ENCODE measurements at regions not wholly inside any gene's neighbourhood (a gene's known extent, or its start where the extent isn't known, plus 50 kb on each side); places are given as distances from the start of the nearest gene placed in this dataset.

DNA sequence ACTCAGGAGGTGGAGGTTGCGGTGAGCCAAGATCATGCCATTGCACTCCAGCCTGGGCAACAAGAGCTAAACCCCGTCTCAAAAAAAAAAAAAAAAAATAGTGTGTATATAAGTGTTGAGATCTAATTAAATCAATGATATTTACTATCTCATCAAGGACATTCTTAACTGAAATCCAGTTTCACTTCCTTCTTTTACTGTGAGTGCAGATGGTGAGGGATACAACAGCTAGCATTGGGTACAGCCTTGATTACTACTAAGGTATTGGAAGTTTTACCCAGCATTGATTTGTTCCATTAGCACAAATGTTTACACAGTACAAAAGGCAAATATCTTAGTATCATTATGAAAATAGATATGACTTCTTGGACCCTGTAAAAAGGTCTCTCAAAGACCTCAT, 546.6 kb downstream of the KCTD12 start:
- H3K4me3 ChIP-seq (ENCODE audit: low read depth, low read length), result no peak overlapping the region
- TF ChIP-seq, protein P1, sequence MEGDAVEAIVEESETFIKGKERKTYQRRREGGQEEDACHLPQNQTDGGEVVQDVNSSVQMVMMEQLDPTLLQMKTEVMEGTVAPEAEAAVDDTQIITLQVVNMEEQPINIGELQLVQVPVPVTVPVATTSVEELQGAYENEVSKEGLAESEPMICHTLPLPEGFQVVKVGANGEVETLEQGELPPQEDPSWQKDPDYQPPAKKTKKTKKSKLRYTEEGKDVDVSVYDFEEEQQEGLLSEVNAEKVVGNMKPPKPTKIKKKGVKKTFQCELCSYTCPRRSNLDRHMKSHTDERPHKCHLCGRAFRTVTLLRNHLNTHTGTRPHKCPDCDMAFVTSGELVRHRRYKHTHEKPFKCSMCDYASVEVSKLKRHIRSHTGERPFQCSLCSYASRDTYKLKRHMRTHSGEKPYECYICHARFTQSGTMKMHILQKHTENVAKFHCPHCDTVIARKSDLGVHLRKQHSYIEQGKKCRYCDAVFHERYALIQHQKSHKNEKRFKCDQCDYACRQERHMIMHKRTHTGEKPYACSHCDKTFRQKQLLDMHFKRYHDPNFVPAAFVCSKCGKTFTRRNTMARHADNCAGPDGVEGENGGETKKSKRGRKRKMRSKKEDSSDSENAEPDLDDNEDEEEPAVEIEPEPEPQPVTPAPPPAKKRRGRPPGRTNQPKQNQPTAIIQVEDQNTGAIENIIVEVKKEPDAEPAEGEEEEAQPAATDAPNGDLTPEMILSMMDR (IDR thresholded peaks at IDR 0.05; ENCODE audit: insufficient read depth, low read length, missing control alignments), result no peak
- DNase-seq (ENCODE audit: low read depth, low spot score), result no peak
- ChIA-PET CTCF (no interaction called here), POLR2A (no interaction called here)

DNA sequence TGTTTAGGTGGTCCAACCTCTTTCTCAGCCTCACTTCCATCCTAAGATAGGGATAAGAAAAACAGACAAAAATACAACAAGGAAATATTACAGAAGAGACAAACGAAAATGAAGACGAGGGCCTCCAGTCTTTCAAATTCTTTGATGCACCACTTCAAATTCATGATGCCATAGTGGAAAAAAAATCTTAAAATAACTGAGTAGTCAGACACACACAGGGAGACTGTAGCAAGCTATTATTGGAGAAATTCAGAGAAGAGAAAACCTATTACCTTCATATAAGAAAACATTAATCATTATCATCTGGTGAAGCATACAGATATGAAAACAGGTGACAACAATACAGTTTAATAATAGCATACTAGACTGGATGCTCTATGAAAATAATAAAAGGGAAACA, 548.2 kb downstream of the KCTD12 start:
- TF ChIP-seq, protein P1 (IDR thresholded peaks at IDR 0.05; ENCODE audit: insufficient read depth, low read length, missing control alignments), result no peak
- no peak overlapping the region for H3K4me3 ChIP-seq (ENCODE audit: low read depth, low read length)
- ChIA-PET POLR2A (no interaction called here), CTCF (no interaction called here)
- DNase-seq (ENCODE audit: low read depth, low spot score), result no peak

DNA sequence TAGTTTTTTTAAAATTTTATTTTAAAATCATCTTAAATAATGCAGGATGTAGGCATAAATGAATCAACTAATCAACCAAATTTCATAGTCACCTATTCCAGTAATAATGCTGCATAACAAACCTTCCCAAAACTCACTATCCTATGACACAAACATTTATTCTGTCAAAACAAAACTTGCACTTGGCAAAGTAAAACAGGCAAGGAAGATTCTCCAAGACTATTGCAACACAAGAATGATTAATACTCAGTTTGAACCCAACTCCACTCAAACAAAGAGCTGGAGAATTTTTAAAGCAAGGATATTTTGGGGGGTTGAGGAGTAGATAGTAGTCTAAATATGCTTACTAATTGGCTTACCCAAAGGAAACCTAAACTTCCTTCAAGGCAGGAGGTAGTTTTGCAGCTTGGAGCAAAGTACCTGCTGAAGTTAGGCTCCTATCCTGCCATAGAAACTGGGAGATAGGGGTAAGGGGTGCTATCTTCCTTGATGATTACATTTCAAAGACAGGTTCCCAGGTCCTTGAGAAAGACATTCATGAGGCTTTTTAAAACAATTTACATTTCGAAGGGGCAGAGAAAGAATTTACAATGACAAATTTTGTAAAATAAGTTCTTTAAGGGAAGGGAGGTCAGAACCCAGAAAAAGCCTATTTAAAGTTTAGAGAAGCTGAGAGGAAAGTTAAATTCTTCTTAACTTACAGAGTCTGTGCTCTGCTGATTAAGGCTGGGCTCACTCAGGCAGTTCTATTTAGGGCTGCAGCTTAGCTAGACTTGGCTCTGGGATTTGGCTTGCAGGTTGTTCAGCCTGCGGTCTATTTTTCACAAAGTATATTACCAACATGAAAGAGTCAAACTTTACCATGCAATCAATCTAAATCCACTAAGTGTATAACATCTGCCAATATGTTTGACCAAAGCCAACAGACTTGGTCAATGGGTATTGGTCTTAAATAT, 549.0 kb downstream of the KCTD12 start:
- TF ChIP-seq, protein P1 (IDR thresholded peaks at IDR 0.05; ENCODE audit: insufficient read depth, low read length, missing control alignments), result no peak
- DNase-seq (ENCODE audit: low read depth, low spot score), result no peak
- ChIA-PET CTCF (no interaction called here), POLR2A (no interaction called here)
- H3K4me3 ChIP-seq (ENCODE audit: low read depth, low read length), result no peak overlapping the region

DNA sequence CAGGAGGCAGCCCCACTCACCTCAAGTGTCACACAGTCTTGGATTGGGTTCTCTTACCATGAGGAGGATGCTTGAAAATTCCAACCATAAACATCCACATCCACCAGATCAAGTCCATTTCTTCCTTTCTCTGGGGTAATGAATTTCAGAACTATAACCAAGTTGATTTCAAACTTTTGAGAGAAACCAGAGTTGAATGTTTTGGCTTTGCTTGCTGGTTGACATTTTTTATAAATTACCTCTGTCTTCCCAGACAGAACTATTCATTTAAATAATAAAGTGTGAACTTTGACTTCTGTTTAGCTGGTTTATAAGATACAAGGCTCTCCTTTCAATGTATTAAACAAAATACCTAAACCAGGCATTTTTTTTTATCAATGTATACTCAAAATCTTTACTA, 550.7 kb downstream of the KCTD12 start:
- TF ChIP-seq, protein P1 (IDR thresholded peaks at IDR 0.05; ENCODE audit: insufficient read depth, low read length, missing control alignments), result no peak
- ChIA-PET POLR2A (no interaction called here), CTCF (no interaction called here)
- DNase-seq (ENCODE audit: low read depth, low spot score), result no peak
- no peak overlapping the region for H3K4me3 ChIP-seq (ENCODE audit: low read depth, low read length)

DNA sequence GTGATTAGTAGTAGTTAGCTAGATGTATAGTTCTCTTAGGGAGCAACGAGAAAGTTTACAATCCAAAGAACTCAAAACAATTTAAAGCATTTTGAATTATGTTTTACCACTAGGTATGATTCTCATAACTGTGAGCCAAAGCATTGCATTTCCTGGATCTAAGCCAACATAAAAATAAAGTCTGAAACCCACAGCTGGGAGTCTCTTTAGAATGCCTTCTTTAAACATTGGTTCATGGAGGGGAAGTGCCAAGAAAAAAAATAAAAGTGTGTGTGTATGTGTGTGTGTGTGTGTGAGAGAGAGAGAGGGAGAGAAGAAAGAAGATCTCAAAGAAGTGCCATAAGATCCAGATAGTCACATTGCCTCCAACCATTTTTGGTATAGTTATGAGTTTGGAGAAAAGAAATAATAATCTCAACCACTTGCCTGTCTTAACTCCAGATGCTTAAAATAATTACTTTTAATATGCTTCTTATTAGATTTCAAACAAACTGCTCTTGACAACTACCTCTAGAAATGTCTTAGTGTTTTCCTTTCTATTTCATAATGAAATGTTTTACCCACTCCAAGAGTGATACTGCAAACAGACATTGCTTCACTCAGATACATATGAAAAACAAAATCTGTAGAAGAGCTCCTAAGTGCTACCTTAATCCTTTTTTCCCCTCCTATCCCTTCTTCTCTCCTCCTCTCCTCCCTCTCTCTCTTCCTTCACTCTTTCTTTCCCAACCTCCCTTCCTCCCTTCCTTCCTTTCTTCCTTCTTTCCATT, 554.1 kb downstream of the KCTD12 start:
- TF ChIP-seq, protein P1 (IDR thresholded peaks at IDR 0.05; ENCODE audit: insufficient read depth, low read length, missing control alignments), result no peak
- POLR2A ChIA-PET, result no interaction called here
- CTCF ChIA-PET, result no interaction called here
- DNase-seq (ENCODE audit: low read depth, low spot score), result no peak
- H3K4me3 ChIP-seq (ENCODE audit: low read depth, low read length), result no peak overlapping the region

DNA sequence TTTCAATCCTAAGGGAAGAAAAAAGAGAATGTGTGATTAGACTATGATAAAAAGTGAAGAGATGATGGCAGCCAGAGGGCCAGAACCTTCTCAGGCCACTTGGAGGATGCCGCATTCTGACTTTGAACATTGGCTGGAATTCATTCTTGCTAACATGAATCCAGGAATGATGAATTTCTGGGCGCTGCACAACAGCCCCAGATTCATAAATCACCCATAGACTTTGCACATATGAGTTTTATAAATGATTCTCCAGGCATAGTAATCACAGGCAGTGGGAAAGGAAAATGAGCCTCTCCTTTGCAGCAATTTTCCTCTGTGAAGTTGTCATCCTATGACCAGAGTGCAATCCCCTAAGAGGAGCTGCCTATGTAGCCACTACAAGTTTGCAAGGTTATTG, 555.4 kb downstream of the KCTD12 start:
- no peak for DNase-seq (ENCODE audit: low read depth, low spot score)
- ChIA-PET CTCF (no interaction called here), POLR2A (no interaction called here)
- H3K4me3 ChIP-seq (ENCODE audit: low read depth, low read length), result no peak overlapping the region
- TF ChIP-seq, protein P1 (IDR thresholded peaks at IDR 0.05; ENCODE audit: insufficient read depth, low read length, missing control alignments), result no peak

Data from AG04449 (cell line).